Left hindlimb (tissue), 1 donor: ENCODE measurements at regions not wholly inside any gene's neighbourhood (a gene's known extent, or its start where the extent isn't known, plus 50 kb on each side); places are given as distances from the start of the nearest gene placed in this dataset.

ENCODE experiments used
- DNase-seq: peaks from one replicate; pipeline ENCODE4 v3.0.0-alpha.2; 2018

- peak; percentile 56 for DNase-seq
Observed at GRCh38 chr2:222058819-222059445, 239.9 kb downstream of the PAX3 start.

GRCh38 chr2:222057347-222058073, 241.3 kb downstream of the PAX3 start:
- DNase-seq, result no peak

- DNase-seq, result no peak
Observed at GRCh38 chr2:222055328-222055727, 243.5 kb downstream of the PAX3 start.

GRCh38 chr2:222054813-222055212, 244.0 kb downstream of the PAX3 start:
- DNase-seq, result no peak

- peak; percentile 40 for DNase-seq
Observed at GRCh38 chr2:222052934-222053367, 245.8 kb downstream of the PAX3 start.

- no peak for DNase-seq
Observed at GRCh38 chr2:222050981-222051380, 247.8 kb downstream of the PAX3 start.

GRCh38 chr2:222049946-222050345, 248.9 kb downstream of the PAX3 start:
- no peak for DNase-seq

GRCh38 chr2:222043897-222044296, 254.9 kb downstream of the PAX3 start:
- DNase-seq, result no peak

- no peak for DNase-seq
Observed at GRCh38 chr2:222042666-222043065, 256.1 kb downstream of the PAX3 start.

GRCh38 chr2:222040333-222040732, 258.5 kb downstream of the PAX3 start:
- no peak for DNase-seq

GRCh38 chr2:222039821-222040220, 259.0 kb downstream of the PAX3 start:
- no peak for DNase-seq

GRCh38 chr2:222038067-222038802, 260.6 kb downstream of the PAX3 start:
- DNase-seq, result no peak

GRCh38 chr2:222037211-222037610, 261.6 kb downstream of the PAX3 start:
- DNase-seq, result no peak

GRCh38 chr2:222034058-222034457, 264.7 kb downstream of the PAX3 start:
- no peak for DNase-seq

- DNase-seq, result no peak
Observed at GRCh38 chr2:222033541-222033940, 265.3 kb downstream of the PAX3 start.

GRCh38 chr2:222025881-222026271, 272.9 kb downstream of the PAX3 start:
- DNase-seq, result no peak

- no peak for DNase-seq
Observed at GRCh38 chr2:222024932-222025880, 273.6 kb downstream of the PAX3 start.

- DNase-seq, result no peak
Observed at GRCh38 chr2:222017252-222017850, 281.4 kb downstream of the PAX3 start.

- DNase-seq, result no peak
Observed at GRCh38 chr2:222013889-222014288, 284.9 kb downstream of the PAX3 start.

GRCh38 chr2:222000326-222000725, 298.5 kb downstream of the PAX3 start:
- no peak for DNase-seq

GRCh38 chr2:221999717-222000116, 299.1 kb downstream of the PAX3 start:
- no peak for DNase-seq

- no peak for DNase-seq
Observed at GRCh38 chr2:221999166-221999565, 299.6 kb downstream of the PAX3 start.
